ENCODE measurements at regions not wholly inside any gene's neighbourhood (a gene's known extent, or its start where the extent isn't known, plus 50 kb on each side); places are given as distances from the start of the nearest gene placed in this dataset.

DNA sequence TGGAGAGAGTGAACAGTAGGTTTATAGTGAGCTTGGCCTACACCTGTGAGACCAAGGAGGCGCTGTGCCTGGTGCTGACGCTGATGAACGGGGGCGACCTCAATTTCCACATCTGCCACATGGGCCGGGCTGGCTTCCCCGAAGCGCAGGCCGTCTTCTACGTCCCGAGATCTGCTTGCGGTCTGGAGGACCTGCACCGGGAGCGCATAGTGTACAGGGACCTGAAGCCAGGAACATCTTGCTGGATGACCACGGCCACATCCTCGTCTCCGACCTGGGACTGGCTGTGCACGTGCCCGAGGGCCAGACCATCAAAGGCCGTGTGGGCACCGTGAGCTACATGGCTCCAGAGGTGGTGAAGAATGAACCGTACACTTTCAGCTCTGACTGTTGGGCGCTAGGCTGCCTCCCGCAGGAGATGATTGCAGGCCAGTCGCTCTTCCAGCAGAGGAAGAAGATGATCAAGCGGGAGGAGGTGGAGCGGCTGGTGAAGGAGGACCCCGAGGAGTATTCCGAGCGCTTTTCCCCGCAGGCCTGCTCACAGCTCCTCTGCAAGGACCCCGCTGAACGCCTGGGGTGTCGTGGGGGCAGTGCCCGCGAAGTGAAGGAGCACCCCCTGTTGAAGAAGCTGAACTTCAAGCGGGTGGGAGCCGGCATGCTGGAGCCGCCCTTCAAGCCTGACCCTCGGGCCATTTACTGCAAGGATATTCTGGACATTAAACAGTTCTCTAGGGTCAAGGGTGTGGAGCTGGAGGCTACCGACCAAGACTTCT, 139.0 kb downstream of the ZDHHC20 start:
- no peak for DNase-seq

DNA sequence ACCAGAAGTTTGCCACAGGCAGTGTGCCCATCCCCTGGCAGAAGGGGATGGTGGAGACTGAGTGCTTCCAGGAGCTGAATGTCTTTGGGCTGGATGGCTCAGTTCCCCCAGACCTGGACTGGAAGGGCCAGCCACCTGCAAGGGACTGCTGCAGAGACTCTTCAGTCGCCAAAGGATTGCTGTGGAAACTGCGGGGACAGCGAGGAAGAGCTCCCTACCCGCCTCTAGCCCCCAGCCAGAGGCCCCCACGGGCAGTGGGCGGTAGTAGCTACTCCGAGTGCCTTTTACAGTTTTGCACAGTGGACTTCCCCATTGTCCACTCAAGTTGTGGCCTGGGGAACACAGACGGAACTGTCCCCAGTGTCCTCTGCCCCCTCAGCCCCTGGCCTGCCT, 138.5 kb downstream of the ZDHHC20 start:
- DNase-seq = no peak

DNA sequence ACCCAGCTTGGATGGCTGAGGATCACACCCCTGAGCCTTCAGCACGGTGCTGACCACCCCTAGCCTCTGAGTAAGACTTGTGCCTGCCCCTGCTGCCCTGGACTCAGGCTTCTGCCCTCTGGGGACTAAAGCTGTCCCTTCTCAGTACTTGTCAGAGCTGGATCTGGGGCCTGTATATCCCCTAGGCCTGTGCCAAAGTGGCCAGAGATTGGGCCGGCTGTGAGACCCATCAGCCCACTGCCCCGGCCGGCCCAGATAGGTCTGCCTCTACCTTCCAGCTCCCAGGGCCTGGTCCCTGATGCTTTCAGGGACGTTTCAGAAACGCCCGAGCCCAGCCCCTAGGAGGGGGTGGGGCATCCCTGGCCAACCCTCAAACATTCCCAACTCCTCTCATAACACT, 137.8 kb downstream of the ZDHHC20 start:
- DNase-seq = no peak

DNA sequence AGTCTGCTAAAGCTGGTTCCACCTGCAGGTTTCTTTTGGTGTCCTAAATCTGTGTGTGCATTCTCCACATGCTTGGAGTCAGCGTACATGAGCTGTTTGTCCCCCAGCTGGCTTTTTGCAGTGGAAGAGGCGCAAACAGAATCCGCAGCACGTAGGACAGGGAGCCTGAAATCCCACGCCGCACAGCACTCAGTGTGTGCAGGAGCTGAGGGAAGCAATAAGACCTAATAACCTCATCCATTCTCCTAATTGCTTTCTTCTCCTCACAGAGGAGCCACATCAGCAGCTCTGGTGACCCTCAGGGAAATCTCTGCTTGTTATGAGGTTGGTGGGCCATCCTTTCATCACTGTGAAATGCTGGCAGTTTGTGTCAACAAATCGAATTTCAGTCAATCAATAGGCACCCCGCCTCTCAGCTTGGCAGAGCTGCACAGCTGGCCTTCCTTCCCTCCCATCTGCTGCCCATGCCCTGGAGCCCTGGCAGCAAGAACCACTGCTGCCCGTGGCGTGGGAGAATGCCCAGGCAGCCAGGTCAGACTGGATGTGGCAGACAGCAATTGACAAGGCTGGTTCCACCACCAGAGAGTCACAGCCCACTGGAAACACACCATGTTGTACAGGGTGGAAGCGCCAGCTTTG, 136.7 kb downstream of the ZDHHC20 start:
- no peak for DNase-seq
